HCT116 (cell line): ENCODE measurements at regions not wholly inside any gene's neighbourhood (a gene's known extent, or its start where the extent isn't known, plus 50 kb on each side); places are given as distances from the start of the nearest gene placed in this dataset.

Source experiments
- EZH2phosphoT487 ChIP-seq: fragments of 200-600 bp; IDR thresholded peaks from 2 replicates; pipeline ENCODE4 v1.6.1; 2018; ENCODE audit warnings: antibody characterized with exemption, borderline replicate concordance
- TF ChIP-seq, protein P1 (sequence below), 3 experiments: fragments of 200-600 bp in 1 of 3; sonication (generic) in 1 of 3; IDR thresholded peaks in 2 of 3; conservative IDR thresholded peaks in 1 of 3; 2 replicates each; pipeline ENCODE4 v1.5.1; 2012 to 2017; ENCODE audit warnings: low read depth in 2 of 3, low read length in 2 of 3, antibody characterized with exemption in 1 of 3, borderline replicate concordance in 1 of 3, control low read depth in 1 of 3, mild to moderate bottlenecking in 1 of 3, mixed read lengths in 1 of 3, mixed run types in 1 of 3, moderate library complexity in 1 of 3; ENCODE audit not compliant: insufficient read depth in 1 of 3

- no peak for TF ChIP-seq EZH2phosphoT487
- TF ChIP-seq, protein P1, sequence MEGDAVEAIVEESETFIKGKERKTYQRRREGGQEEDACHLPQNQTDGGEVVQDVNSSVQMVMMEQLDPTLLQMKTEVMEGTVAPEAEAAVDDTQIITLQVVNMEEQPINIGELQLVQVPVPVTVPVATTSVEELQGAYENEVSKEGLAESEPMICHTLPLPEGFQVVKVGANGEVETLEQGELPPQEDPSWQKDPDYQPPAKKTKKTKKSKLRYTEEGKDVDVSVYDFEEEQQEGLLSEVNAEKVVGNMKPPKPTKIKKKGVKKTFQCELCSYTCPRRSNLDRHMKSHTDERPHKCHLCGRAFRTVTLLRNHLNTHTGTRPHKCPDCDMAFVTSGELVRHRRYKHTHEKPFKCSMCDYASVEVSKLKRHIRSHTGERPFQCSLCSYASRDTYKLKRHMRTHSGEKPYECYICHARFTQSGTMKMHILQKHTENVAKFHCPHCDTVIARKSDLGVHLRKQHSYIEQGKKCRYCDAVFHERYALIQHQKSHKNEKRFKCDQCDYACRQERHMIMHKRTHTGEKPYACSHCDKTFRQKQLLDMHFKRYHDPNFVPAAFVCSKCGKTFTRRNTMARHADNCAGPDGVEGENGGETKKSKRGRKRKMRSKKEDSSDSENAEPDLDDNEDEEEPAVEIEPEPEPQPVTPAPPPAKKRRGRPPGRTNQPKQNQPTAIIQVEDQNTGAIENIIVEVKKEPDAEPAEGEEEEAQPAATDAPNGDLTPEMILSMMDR (IDR thresholded peaks at IDR 0.05 in 2 of 3, conservative IDR thresholded peaks at IDR 0.05 in 1 of 3; ENCODE audit: borderline replicate concordance in 1 of 3, insufficient read depth in 1 of 3, low read depth in 2 of 3, low read length in 2 of 3): no peak
These were observed 71.9 kb downstream of the NR2F2 start for GRCh38 chr15:96402403-96402802.
